ENCODE measurements at regions not wholly inside any gene's neighbourhood (a gene's known extent, or its start where the extent isn't known, plus 50 kb on each side); places are given as distances from the start of the nearest gene placed in this dataset.

DNA sequence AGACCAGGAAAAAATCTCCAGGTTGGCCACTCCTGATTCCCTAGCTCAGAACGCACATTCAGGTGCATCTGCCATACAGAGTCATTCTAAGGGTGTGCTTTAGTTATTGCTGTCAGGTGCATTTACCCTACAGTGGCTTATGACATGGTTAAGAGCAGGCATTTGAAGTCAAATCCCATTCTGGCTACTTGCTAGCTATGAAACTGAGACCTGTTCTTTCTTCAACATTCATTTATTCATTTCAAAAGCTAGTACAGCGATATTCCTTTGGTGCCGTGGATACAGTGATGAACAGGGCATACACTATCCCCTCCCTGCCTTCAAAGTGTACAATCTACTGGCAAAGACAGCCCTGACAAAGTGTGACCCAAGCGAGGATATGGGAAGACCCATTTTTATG, 508.3 kb downstream of the NPIPA7 start:
- no peaks in the 10 kb centered on the region for H3K36me3 Mint-ChIP-seq (ENCODE audit: unreplicated experiment)
- no peaks in the 10 kb centered on the region for H3K9me3 Mint-ChIP-seq (ENCODE audit: unreplicated experiment)
- H3K4me1 Mint-ChIP-seq (ENCODE audit: low read depth, unreplicated experiment): no peaks in the 10 kb centered on the region
- no peak for DNase-seq
- TF ChIP-seq CTCF (IDR thresholded peaks at IDR 0.05; ENCODE audit: partially characterized antibody, unreplicated experiment): no peak
- H3K27ac Mint-ChIP-seq (ENCODE audit: unreplicated experiment): no peak overlapping the region
- H3K4me3 Mint-ChIP-seq (ENCODE audit: unreplicated experiment): no peak overlapping the region
- no peaks in the 10 kb centered on the region for H3K27me3 Mint-ChIP-seq (ENCODE audit: unreplicated experiment)

DNA sequence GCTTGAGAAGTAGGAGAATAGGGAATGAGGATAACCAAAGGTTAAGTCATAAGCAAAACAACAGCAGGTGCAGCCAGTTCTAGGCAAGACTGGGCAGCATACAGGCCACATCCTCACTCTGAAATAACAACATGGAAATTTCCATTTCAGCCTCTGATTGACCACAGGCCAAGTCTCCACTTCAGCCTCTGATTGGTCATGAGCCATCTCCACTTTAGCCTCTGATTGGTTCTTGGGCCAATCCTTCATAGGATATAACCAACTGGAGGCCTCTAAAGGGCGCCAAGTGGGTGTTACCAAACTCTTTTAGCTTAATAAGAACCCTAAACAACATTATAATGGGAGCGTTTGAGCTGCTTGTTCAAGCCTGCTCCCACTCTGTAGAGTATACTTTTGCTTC, 512.0 kb downstream of the NPIPA7 start:
- Mint-ChIP-seq H3K4me3 (ENCODE audit: unreplicated experiment) (no peak overlapping the region), H3K27me3 (ENCODE audit: unreplicated experiment) (peaks cover 2% of the 10 kb centered on the region), H3K9me3 (ENCODE audit: unreplicated experiment) (no peaks in the 10 kb centered on the region), H3K27ac (ENCODE audit: unreplicated experiment) (no peak overlapping the region), H3K36me3 (ENCODE audit: unreplicated experiment) (no peaks in the 10 kb centered on the region), H3K4me1 (ENCODE audit: low read depth, unreplicated experiment) (no peaks in the 10 kb centered on the region)
- DNase-seq: no peak
- no peak for TF ChIP-seq CTCF (IDR thresholded peaks at IDR 0.05; ENCODE audit: partially characterized antibody, unreplicated experiment)

DNA sequence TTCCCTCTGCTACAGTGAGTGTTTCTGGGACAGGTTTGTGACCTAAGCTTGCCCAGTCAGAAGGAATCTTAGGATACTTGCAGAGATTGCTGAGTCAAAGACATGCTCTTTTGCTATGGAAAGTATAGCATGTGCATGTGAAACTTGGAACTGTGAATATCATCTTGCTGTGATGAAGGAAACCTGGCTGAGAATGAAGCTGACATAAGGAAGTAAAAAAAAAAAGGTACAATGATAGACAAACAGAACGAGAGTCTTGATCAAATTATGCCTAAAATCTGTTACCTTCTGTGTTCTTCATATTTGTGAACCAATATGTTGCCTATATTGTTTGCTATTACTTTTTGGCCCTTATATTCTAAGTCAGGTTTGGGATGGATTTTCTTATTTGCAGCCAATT, 525.7 kb downstream of the NPIPA7 start:
- Mint-ChIP-seq H3K27ac (ENCODE audit: unreplicated experiment) (no peak overlapping the region), H3K4me3 (ENCODE audit: unreplicated experiment) (no peak overlapping the region), H3K27me3 (ENCODE audit: unreplicated experiment) (no peaks in the 10 kb centered on the region), H3K36me3 (ENCODE audit: unreplicated experiment) (peaks cover 4% of the 10 kb centered on the region), H3K4me1 (ENCODE audit: low read depth, unreplicated experiment) (no peaks in the 10 kb centered on the region), H3K9me3 (ENCODE audit: unreplicated experiment) (no peaks in the 10 kb centered on the region)
- TF ChIP-seq CTCF (IDR thresholded peaks at IDR 0.05; ENCODE audit: partially characterized antibody, unreplicated experiment): no peak
- DNase-seq: no peak

DNA sequence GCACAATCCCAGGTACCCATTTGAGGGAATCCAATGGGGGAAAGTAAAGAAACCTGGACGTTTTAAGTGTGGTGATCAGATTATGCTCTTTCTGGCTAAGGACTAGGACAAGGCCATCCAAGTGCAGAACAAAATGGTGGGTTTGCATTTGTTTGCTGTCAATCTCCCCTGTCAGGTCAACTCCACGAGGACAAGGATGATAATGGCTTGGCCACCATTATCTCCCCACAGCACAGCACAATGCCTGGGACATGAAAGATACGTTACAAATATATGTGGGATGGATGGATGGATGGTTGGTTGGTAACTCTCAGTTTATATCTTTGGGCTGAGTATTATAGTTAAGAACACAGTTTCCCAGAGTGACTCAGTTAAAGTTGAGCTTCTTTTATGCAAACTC, 526.9 kb downstream of the NPIPA7 start:
- H3K4me3 Mint-ChIP-seq (ENCODE audit: unreplicated experiment): no peak overlapping the region
- TF ChIP-seq CTCF (IDR thresholded peaks at IDR 0.05; ENCODE audit: partially characterized antibody, unreplicated experiment): no peak
- H3K27me3 Mint-ChIP-seq (ENCODE audit: unreplicated experiment): no peaks in the 10 kb centered on the region
- DNase-seq: no peak
- no peaks in the 10 kb centered on the region for H3K9me3 Mint-ChIP-seq (ENCODE audit: unreplicated experiment)
- no peaks in the 10 kb centered on the region for H3K4me1 Mint-ChIP-seq (ENCODE audit: low read depth, unreplicated experiment)
- H3K27ac Mint-ChIP-seq (ENCODE audit: unreplicated experiment): no peak overlapping the region
- H3K36me3 Mint-ChIP-seq (ENCODE audit: unreplicated experiment): peaks cover 4% of the 10 kb centered on the region

GRCh38 chr16:16907089-16907488, 528.1 kb downstream of the NPIPA7 start:
- H3K36me3 Mint-ChIP-seq (ENCODE audit: unreplicated experiment): peaks cover 7% of the 10 kb centered on the region
- no peak for DNase-seq
- no peaks in the 10 kb centered on the region for H3K4me1 Mint-ChIP-seq (ENCODE audit: low read depth, unreplicated experiment)
- TF ChIP-seq CTCF (IDR thresholded peaks at IDR 0.05; ENCODE audit: partially characterized antibody, unreplicated experiment): no peak
- H3K4me3 Mint-ChIP-seq (ENCODE audit: unreplicated experiment): no peak overlapping the region
- H3K27me3 Mint-ChIP-seq (ENCODE audit: unreplicated experiment): no peaks in the 10 kb centered on the region
- H3K9me3 Mint-ChIP-seq (ENCODE audit: unreplicated experiment): no peaks in the 10 kb centered on the region
- no peak overlapping the region for H3K27ac Mint-ChIP-seq (ENCODE audit: unreplicated experiment)
